DMS53 treated with DMSO at 0.1 percent for 48 hours (cell line): ENCODE measurements at regions not wholly inside any gene's neighbourhood (a gene's known extent, or its start where the extent isn't known, plus 50 kb on each side); places are given as distances from the start of the nearest gene placed in this dataset.
"Not testable (repeated sequence)": the region's sequence is repeated elsewhere in the genome, so short reads cannot be mapped to it uniquely, and the experiment has no call there.

ENCODE experiments used
- DNase-seq: peaks from one replicate; lab custom pipeline; 2025; ENCODE audit not compliant: unreplicated experiment; lab: John Stamatoyannopoulos, UW

- DNase-seq, result no peak
Measured at GRCh38 chr2:49686897-49687442, 532.7 kb upstream of the FSHR start.

GRCh38 chr2:49686291-49686690 is 532.0 kb upstream of the FSHR start:
- no peak for DNase-seq

GRCh38 chr2:49677227-49677626 is 522.9 kb upstream of the FSHR start:
- DNase-seq, result no peak

GRCh38 chr2:49664827-49665226 is 510.5 kb upstream of the FSHR start:
- no peak for DNase-seq

- no peak for DNase-seq
Measured at GRCh38 chr2:49661809-49662208, 507.5 kb upstream of the FSHR start.

- no peak for DNase-seq
Measured at GRCh38 chr2:49656853-49657252, 502.5 kb upstream of the FSHR start.

GRCh38 chr2:49643149-49643548 is 488.8 kb upstream of the FSHR start:
- no peak for DNase-seq

GRCh38 chr2:49640630-49641029 is 486.3 kb upstream of the FSHR start:
- DNase-seq, result no peak

- no peak for DNase-seq
Measured at GRCh38 chr2:49621016-49621415, 466.7 kb upstream of the FSHR start.

- no peak for DNase-seq
Measured at GRCh38 chr2:49619804-49620203, 465.5 kb upstream of the FSHR start.

GRCh38 chr2:49618491-49618890 is 464.2 kb upstream of the FSHR start:
- no peak for DNase-seq

GRCh38 chr2:49616800-49617199 is 462.5 kb upstream of the FSHR start:
- DNase-seq, result peak; percentile 35

GRCh38 chr2:49611796-49612195 is 457.5 kb upstream of the FSHR start:
- DNase-seq, result not testable (repeated sequence)

GRCh38 chr2:49600524-49600923 is 446.2 kb upstream of the FSHR start:
- no peak for DNase-seq

- DNase-seq, result no peak
Measured at GRCh38 chr2:49598231-49598630, 443.9 kb upstream of the FSHR start.

GRCh38 chr2:49585921-49586320 is 431.6 kb upstream of the FSHR start:
- no peak for DNase-seq

GRCh38 chr2:49582946-49583345 is 428.6 kb upstream of the FSHR start:
- DNase-seq, result no peak

GRCh38 chr2:49577041-49577440 is 422.7 kb upstream of the FSHR start:
- DNase-seq, result no peak

- DNase-seq, result no peak
Measured at GRCh38 chr2:49569176-49569575, 414.9 kb upstream of the FSHR start.

- DNase-seq, result no peak
Measured at GRCh38 chr2:49567811-49568600, 413.7 kb upstream of the FSHR start.

- DNase-seq, result no peak
Measured at GRCh38 chr2:49567021-49567420, 412.7 kb upstream of the FSHR start.

GRCh38 chr2:49553658-49554057 is 399.3 kb upstream of the FSHR start:
- DNase-seq, result no peak

GRCh38 chr2:49532702-49533101 is 378.4 kb upstream of the FSHR start:
- DNase-seq, result no peak
